Vagina (tissue), 2 donors: ENCODE measurements at regions not wholly inside any gene's neighbourhood (a gene's known extent, or its start where the extent isn't known, plus 50 kb on each side); places are given as distances from the start of the nearest gene placed in this dataset.

Source experiments
- DNase-seq, 2 donors: peaks; one replicate each; pipeline ENCODE4 v3.0.0-alpha.2; 2017; ENCODE audit errors: extremely low spot score in 2 of 2
- H3K27ac ChIP-seq: fragments of 200-600 bp; sonication (generic); one replicate; pipeline ENCODE4 v1.5.1; 2019
- H3K27me3 ChIP-seq: fragments of 200-600 bp; sonication (generic); one replicate; pipeline ENCODE4 v1.5.1; 2019
- H3K36me3 ChIP-seq, 2 donors: fragments of 200-600 bp; sonication (generic); one replicate each; pipeline ENCODE4 v1.5.1; 2017 to 2019
- H3K4me1 ChIP-seq: fragments of 200-600 bp; sonication (generic); one replicate; pipeline ENCODE4 v1.5.1; 2019
- H3K4me3 ChIP-seq, 2 donors: fragments of 200-600 bp; sonication (generic); 1 replicate in 1 of 2; 2 replicates in 1 of 2; pipeline ENCODE4 v1.5.1; 2016 to 2019
- H3K9me3 ChIP-seq: fragments of 200-600 bp; sonication (generic); one replicate; pipeline ENCODE4 v1.5.1; 2019
- POLR2A ChIP-seq, 2 donors: fragments of 450-650 bp; IDR thresholded peaks; one replicate each; pipeline ENCODE4 v1.6.1; 2017; ENCODE audit warnings: antibody characterized with exemption in 2 of 2, mild to moderate bottlenecking in 2 of 2, moderate library complexity in 2 of 2
- POLR2AphosphoS5 ChIP-seq, 2 donors: sonication (generic); formaldehyde crosslinking; IDR thresholded peaks; one replicate each; pipeline ENCODE4 v1.9.0; 2017; ENCODE audit warnings: antibody characterized with exemption in 2 of 2, mild to moderate bottlenecking in 2 of 2, low read depth in 1 of 2; ENCODE audit not compliant: insufficient read depth in 1 of 2
- intact Hi-C: fragments of 100-400 bp; cut with DNase I; formaldehyde crosslinking; loops from one replicate; pipeline ENCODE4 v1.15.1; 2023
- TF ChIP-seq, protein P1 (sequence below), 3 experiments: fragments of 450-650 bp in 2 of 3; fragments of 200-600 bp in 1 of 3; sonication (generic) in 1 of 3; IDR thresholded peaks; one replicate each; pipeline ENCODE4 v1.5.1; 2017 to 2019; ENCODE audit warnings: antibody characterized with exemption in 3 of 3, mild to moderate bottlenecking in 2 of 3, moderate library complexity in 2 of 3

DNA sequence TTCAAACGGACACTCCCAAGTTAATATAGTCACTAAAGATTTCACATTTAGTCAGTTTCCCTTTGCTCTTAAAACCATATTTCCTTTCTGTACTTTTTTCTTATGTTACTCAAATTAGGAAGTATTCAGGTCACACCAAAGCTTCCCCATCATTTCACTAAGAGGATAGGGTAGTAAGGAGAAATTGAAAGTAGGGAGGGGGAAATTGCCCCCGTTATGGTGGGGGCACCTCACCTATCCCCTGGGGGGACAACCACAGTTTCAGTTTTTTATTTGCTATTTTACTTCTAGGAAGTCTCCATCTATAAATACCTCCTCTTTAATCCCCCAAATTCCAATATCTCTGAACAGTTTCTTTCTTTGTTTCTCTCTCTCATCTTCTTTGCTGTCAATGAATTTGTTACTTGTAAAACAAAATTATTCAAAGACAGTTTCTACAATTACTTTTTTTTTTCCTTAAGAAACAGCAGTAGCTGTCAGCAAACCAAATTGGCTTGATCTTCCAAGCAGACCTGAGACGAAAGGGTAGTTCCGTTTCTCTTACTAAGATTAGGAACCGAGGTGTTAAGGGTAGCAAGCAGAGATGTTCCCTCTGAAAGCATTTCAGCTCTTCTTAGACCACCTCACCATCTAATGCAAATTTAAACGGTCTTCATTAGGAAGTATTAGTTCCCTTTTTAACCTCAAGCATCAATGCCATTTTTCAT lies 160.2 kb upstream of the KLF3 start:
- Histone ChIP-seq H3K4me1 (no peaks in the 10 kb centered on the region), H3K36me3 (no peaks in the 10 kb centered on the region), H3K9me3 (no peaks in the 10 kb centered on the region), H3K4me3 (no peak overlapping the region), H3K27ac (no peak overlapping the region), H3K27me3 (no peaks in the 10 kb centered on the region)
- intact Hi-C loops, result no loop called here
- no peak for TF ChIP-seq POLR2A (IDR thresholded peaks at IDR 0.05)
- no peak for DNase-seq

DNA sequence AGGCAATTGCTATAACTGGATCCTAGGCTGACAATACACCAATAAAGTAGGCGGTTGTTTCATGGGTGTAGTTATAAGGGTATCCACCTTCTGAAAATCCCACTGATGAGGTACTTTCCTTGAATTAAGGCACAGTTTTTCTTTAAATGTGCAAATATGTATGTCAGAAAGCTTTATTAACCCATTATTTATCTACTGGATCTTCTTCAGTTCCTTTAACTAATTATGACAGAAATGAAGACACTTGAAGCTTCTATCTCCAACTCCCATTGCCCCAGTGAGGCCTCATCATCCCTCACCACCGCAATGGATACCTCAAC lies 159.6 kb upstream of the KLF3 start:
- no peaks in the 10 kb centered on the region for H3K36me3 ChIP-seq
- intact Hi-C loops, result no loop called here
- no peak for TF ChIP-seq POLR2AphosphoS5 (IDR thresholded peaks at IDR 0.05; ENCODE audit: insufficient read depth in 1 of 2, low read depth in 1 of 2)
- TF ChIP-seq, protein P1, sequence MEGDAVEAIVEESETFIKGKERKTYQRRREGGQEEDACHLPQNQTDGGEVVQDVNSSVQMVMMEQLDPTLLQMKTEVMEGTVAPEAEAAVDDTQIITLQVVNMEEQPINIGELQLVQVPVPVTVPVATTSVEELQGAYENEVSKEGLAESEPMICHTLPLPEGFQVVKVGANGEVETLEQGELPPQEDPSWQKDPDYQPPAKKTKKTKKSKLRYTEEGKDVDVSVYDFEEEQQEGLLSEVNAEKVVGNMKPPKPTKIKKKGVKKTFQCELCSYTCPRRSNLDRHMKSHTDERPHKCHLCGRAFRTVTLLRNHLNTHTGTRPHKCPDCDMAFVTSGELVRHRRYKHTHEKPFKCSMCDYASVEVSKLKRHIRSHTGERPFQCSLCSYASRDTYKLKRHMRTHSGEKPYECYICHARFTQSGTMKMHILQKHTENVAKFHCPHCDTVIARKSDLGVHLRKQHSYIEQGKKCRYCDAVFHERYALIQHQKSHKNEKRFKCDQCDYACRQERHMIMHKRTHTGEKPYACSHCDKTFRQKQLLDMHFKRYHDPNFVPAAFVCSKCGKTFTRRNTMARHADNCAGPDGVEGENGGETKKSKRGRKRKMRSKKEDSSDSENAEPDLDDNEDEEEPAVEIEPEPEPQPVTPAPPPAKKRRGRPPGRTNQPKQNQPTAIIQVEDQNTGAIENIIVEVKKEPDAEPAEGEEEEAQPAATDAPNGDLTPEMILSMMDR (IDR thresholded peaks at IDR 0.05), result no peak
- no peak for TF ChIP-seq POLR2A (IDR thresholded peaks at IDR 0.05)

DNA sequence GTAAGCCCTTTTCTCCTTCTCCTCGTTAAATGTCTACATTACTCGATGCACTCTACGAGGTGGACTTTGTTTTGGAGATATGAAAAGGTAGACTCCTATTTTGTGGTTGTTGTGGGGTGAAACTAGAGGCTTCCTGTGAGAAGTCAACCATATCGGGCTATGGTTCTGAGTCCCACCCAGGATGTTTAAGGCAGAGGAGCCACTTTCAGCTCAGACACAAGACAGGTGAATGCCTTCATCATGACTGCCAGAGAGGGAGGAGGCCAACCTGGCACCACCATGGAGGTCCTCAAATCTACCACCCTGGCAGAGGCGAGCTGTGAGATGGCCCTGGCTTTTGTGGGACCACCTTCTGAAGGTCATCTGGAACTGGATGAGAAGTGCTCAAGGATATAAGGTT lies 154.4 kb upstream of the KLF3 start:
- Histone ChIP-seq H3K4me3 (no peak overlapping the region), H3K27me3 (no peaks in the 10 kb centered on the region), H3K4me1 (no peaks in the 10 kb centered on the region), H3K9me3 (no peaks in the 10 kb centered on the region), H3K36me3 (no peaks in the 10 kb centered on the region), H3K27ac (no peak overlapping the region)
- TF ChIP-seq POLR2A (IDR thresholded peaks at IDR 0.05) (no peak), POLR2AphosphoS5 (IDR thresholded peaks at IDR 0.05; ENCODE audit: insufficient read depth in 1 of 2, low read depth in 1 of 2) (no peak)
- TF ChIP-seq, protein P1 (IDR thresholded peaks at IDR 0.05), result no peak
- DNase-seq, result no peak
- intact Hi-C loops, result no loop called here

More for the DNA sequence above, 159.6 kb upstream of the KLF3 start:
- H3K27me3 ChIP-seq, result no peaks in the 10 kb centered on the region
- no peak for DNase-seq
- no peak overlapping the region for H3K27ac ChIP-seq
- no peaks in the 10 kb centered on the region for H3K4me1 ChIP-seq
- H3K4me3 ChIP-seq, result no peak overlapping the region
- no peaks in the 10 kb centered on the region for H3K9me3 ChIP-seq

DNA sequence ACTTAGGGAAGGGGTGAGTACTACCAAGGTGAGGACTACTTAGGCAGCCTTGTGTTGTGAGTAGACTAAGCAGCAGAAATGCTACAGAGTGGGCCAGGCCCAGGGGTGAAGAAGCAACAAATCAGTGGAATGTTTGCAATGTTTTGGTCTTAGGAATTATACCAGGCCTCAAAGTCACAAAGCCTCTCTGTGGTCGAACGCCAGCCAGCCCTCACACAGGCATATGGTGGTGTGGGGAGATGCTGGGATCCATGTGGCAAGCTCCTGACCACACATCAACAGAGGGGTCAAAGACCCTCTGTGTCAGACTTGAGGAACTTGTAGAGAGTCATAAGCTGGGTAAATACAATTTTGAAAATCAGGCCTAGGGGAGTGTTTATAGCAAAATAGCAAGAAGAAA lies 153.8 kb upstream of the KLF3 start:
- Histone ChIP-seq H3K4me1 (no peaks in the 10 kb centered on the region), H3K27ac (no peak overlapping the region), H3K9me3 (no peaks in the 10 kb centered on the region), H3K36me3 (no peaks in the 10 kb centered on the region), H3K27me3 (no peaks in the 10 kb centered on the region), H3K4me3 (no peak overlapping the region)
- TF ChIP-seq POLR2A (IDR thresholded peaks at IDR 0.05), result no peak
- no peak for TF ChIP-seq POLR2AphosphoS5 (IDR thresholded peaks at IDR 0.05; ENCODE audit: insufficient read depth in 1 of 2, low read depth in 1 of 2)
- TF ChIP-seq, protein P1 (IDR thresholded peaks at IDR 0.05), result no peak
- DNase-seq, result no peak
- intact Hi-C loops, result no loop called here

DNA sequence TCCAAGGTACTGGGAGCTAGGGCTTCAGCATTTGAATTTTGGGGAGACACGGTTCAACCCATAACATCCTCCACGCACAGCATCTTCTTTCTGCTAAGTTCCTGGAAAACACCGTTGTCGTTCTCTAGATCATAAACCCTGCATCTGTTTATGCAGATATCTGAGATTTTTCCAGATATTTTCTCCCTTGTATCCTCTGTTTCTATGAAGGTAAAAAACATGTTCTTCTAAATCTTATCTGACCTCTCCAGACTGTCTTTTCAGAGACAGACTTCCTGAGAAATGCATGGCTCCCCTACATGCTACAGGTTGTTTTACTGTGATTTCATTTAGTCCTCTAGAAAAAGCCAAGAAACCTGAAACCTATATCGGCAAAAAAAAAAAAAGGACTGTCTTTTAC lies 152.3 kb upstream of the KLF3 start:
- intact Hi-C loops, result no loop called here
- no peak for TF ChIP-seq POLR2A (IDR thresholded peaks at IDR 0.05)
- TF ChIP-seq, protein P1 (IDR thresholded peaks at IDR 0.05), result no peak
- TF ChIP-seq POLR2AphosphoS5 (IDR thresholded peaks at IDR 0.05; ENCODE audit: insufficient read depth in 1 of 2, low read depth in 1 of 2), result no peak
- Histone ChIP-seq H3K27ac (no peak overlapping the region), H3K4me3 (no peak overlapping the region), H3K4me1 (no peaks in the 10 kb centered on the region), H3K9me3 (no peaks in the 10 kb centered on the region), H3K27me3 (no peaks in the 10 kb centered on the region), H3K36me3 (no peaks in the 10 kb centered on the region)
- DNase-seq, result no peak
